Epithelial cell of proximal tubule (primary cell): ENCODE measurements at regions not wholly inside any gene's neighbourhood (a gene's known extent, or its start where the extent isn't known, plus 50 kb on each side); places are given as distances from the start of the nearest gene placed in this dataset.

Source experiments
- DNase-seq: peaks from one replicate; pipeline ENCODE4 v3.0.0-alpha.2; 2011; ENCODE audit warnings: low read depth
- H3K4me3 ChIP-seq: 2 replicates; pipeline ENCODE4 v1.5.1; 2011; ENCODE audit warnings: low read depth, mild to moderate bottlenecking, low read length
- TF ChIP-seq, protein P1 (sequence below): conservative IDR thresholded peaks from 2 replicates; pipeline ENCODE4 v1.5.1; 2012; ENCODE audit warnings: low read depth, mild to moderate bottlenecking, low read length

GRCh38 chr6:115310156-115310555 lies 750.5 kb downstream of the FRK start:
- TF ChIP-seq, protein P1, sequence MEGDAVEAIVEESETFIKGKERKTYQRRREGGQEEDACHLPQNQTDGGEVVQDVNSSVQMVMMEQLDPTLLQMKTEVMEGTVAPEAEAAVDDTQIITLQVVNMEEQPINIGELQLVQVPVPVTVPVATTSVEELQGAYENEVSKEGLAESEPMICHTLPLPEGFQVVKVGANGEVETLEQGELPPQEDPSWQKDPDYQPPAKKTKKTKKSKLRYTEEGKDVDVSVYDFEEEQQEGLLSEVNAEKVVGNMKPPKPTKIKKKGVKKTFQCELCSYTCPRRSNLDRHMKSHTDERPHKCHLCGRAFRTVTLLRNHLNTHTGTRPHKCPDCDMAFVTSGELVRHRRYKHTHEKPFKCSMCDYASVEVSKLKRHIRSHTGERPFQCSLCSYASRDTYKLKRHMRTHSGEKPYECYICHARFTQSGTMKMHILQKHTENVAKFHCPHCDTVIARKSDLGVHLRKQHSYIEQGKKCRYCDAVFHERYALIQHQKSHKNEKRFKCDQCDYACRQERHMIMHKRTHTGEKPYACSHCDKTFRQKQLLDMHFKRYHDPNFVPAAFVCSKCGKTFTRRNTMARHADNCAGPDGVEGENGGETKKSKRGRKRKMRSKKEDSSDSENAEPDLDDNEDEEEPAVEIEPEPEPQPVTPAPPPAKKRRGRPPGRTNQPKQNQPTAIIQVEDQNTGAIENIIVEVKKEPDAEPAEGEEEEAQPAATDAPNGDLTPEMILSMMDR, result no peak
- no peak for DNase-seq
- no peak overlapping the region for H3K4me3 ChIP-seq

- no peak for DNase-seq
- H3K4me3 ChIP-seq, result no peak overlapping the region
- TF ChIP-seq, protein P1, result no peak
Measured at GRCh38 chr6:115302731-115303130, 758.0 kb downstream of the FRK start.

- no peak overlapping the region for H3K4me3 ChIP-seq
- TF ChIP-seq, protein P1, result no peak
- no peak for DNase-seq
Measured at GRCh38 chr6:115287467-115287866, 773.2 kb downstream of the FRK start.

DNA sequence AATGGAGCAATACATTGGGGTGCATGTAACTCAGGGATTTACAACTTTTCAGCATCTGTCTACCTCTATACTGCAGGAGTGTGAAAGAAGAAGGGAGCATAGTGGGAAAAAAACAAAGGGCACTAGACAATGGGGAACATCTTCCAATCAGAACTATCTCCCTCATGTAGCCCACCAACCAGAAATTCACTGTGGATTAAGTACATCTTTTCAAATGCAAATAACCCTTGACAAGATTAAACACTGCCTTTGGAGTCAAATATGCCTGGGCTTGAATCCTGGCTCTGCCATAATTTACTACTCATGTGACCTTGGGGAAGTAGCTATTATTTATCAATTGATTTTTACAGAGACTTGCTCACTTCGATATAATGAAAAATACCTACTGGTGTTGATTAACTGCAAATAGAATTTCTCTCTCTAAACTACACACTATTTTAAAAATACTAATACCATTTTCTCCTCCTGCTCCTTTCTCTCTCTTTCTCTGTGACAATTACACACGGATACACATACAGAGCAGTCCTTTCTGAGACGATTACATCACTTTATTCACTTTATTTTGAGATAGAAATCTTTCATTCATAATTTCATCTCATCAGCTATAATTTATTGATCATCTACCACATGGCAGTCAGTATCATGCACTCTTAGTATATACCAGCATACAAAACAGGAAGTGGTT lies 783.7 kb downstream of the FRK start:
- TF ChIP-seq, protein P1, result no peak
- H3K4me3 ChIP-seq, result no peak overlapping the region
- DNase-seq, result no peak

- TF ChIP-seq, protein P1, result no peak
- DNase-seq, result no peak
- H3K4me3 ChIP-seq, result no peak overlapping the region
Measured at GRCh38 chr6:115272311-115272710, 788.4 kb downstream of the FRK start.

DNA sequence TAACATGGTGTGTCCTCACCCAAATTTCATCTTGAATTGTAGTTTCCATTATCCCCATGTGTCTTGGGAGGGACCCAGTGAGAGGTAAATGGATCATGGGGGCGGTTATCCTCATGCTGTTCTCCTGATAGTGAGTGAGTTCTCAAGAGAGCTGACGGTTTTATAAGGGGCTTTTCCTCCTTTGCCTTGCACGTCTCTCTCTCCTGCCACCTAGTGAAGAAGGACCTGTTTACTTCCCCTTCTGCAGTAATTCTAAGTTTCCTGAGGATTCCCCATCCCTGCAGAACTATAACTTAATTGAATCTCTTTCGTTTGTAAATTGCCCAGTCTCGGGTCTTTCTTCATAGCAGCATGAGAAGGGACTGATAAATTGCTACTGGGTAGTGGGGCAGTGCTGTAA lies 789.3 kb downstream of the FRK start:
- TF ChIP-seq, protein P1, result no peak
- DNase-seq, result no peak

DNA sequence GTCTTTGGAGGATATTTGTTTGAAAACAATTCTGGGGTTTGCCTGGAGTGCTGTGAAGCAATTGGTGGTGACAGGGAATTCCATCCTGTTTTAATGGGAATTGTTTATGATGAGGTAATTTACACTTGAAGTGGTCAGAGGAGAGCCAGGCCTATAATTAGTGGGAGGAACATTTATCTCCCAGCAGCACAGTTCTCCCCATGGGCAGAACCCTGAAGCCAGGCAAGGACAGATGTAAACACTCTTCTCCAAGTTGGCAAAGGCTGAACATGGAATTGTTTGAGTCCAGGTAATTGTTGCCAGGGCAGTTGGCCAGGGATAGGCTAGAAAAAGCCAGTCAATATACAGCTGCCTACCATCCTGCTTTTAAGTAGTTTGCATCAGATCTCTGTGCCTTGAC lies 789.7 kb downstream of the FRK start:
- no peak for DNase-seq
- TF ChIP-seq, protein P1, result no peak

More for the DNA sequence above, 789.3 kb downstream of the FRK start:
- H3K4me3 ChIP-seq, result no peak overlapping the region

More for the DNA sequence above, 789.7 kb downstream of the FRK start:
- H3K4me3 ChIP-seq, result no peak overlapping the region
